IPS-15b (cell line): ENCODE measurements at regions not wholly inside any gene's neighbourhood (a gene's known extent, or its start where the extent isn't known, plus 50 kb on each side); places are given as distances from the start of the nearest gene placed in this dataset.

Experiments used
- H3K27me3 ChIP-seq: one replicate; pipeline ENCODE4 v1.6.1; 2013; ENCODE audit warnings: low read length; ENCODE audit not compliant: control insufficient read depth, insufficient read depth
- H3K36me3 ChIP-seq: one replicate; pipeline ENCODE4 v1.6.1; 2013; ENCODE audit warnings: low read length; ENCODE audit not compliant: control insufficient read depth, insufficient read depth
- H3K4me1 ChIP-seq: one replicate; pipeline ENCODE4 v1.6.1; 2013; ENCODE audit warnings: mild to moderate bottlenecking, low read length; ENCODE audit not compliant: control insufficient read depth, insufficient read depth
- H3K4me3 ChIP-seq: one replicate; pipeline ENCODE4 v1.5.1; 2013; ENCODE audit warnings: low read depth, low read length
- H3K9ac ChIP-seq: one replicate; pipeline ENCODE4 v1.6.1; 2013; ENCODE audit warnings: low read depth, mild to moderate bottlenecking, low read length
- H3K9me3 ChIP-seq: one replicate; pipeline ENCODE4 v1.6.1; 2013; ENCODE audit warnings: mild to moderate bottlenecking, low read length; ENCODE audit not compliant: control insufficient read depth, insufficient read depth

- H3K36me3 ChIP-seq = no peaks in the 10 kb centered on the region
- no peaks in the 10 kb centered on the region for H3K27me3 ChIP-seq
- no peaks in the 10 kb centered on the region for H3K4me1 ChIP-seq
- H3K9me3 ChIP-seq = no peaks in the 10 kb centered on the region
- no peak overlapping the region for H3K9ac ChIP-seq
- no peak overlapping the region for H3K4me3 ChIP-seq
Measured at GRCh38 chr22:46079093-46079860, 71.0 kb upstream of the PPARA start.

GRCh38 chr22:46079861-46080821 is 70.2 kb upstream of the PPARA start:
- Histone ChIP-seq H3K4me1 (no peaks in the 10 kb centered on the region), H3K9ac (no peak overlapping the region), H3K4me3 (no peak overlapping the region), H3K9me3 (no peaks in the 10 kb centered on the region), H3K27me3 (no peaks in the 10 kb centered on the region), H3K36me3 (no peaks in the 10 kb centered on the region)

- Histone ChIP-seq H3K4me1 (no peaks in the 10 kb centered on the region), H3K9me3 (no peaks in the 10 kb centered on the region), H3K4me3 (no peak overlapping the region), H3K9ac (no peak overlapping the region), H3K36me3 (no peaks in the 10 kb centered on the region), H3K27me3 (no peaks in the 10 kb centered on the region)
Measured at GRCh38 chr22:46081036-46081830, 69.1 kb upstream of the PPARA start.

DNA sequence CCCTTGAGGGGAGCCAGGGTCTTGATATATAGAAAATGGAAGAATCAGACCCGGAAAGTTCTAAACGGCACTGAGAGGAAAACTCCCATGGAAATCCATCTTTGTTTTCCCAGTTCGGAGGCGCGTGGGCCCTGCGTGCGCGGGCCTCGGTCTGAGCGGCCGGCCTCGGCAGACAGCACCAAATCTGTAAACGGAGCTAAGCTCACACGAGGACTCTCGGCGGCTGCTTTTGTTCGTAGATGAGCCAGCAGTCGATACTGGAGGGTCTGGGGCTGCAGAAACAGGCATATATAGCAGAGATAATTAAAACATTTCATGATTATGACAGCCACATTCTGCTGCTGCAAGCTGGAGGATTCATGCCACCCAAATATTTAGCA is 68.5 kb upstream of the PPARA start:
- Histone ChIP-seq H3K4me1 (no peaks in the 10 kb centered on the region), H3K36me3 (no peaks in the 10 kb centered on the region), H3K4me3 (no peak overlapping the region), H3K27me3 (no peaks in the 10 kb centered on the region), H3K9me3 (no peaks in the 10 kb centered on the region), H3K9ac (no peak overlapping the region)

DNA sequence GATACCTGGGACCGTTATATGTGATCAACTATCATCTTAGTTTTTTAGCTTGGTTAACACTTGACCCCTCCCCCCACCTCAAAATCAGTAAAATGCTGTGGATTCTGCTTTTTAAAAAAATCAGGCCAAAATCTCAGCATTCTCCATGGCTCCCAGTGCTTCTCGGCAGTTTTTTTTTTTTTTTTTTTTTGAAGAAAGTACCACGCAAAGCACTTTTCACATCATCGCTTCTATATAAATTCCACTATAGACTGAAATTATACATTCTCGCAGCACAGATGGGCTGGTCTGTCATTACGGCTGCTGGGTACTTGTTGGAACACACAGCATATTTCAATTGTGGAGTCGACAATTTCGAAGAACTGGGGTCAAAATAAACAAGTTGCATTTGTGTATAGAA is 67.7 kb upstream of the PPARA start:
- Histone ChIP-seq H3K27me3 (no peaks in the 10 kb centered on the region), H3K4me1 (no peaks in the 10 kb centered on the region), H3K9ac (no peak overlapping the region), H3K4me3 (no peak overlapping the region), H3K9me3 (no peaks in the 10 kb centered on the region), H3K36me3 (no peaks in the 10 kb centered on the region)

DNA sequence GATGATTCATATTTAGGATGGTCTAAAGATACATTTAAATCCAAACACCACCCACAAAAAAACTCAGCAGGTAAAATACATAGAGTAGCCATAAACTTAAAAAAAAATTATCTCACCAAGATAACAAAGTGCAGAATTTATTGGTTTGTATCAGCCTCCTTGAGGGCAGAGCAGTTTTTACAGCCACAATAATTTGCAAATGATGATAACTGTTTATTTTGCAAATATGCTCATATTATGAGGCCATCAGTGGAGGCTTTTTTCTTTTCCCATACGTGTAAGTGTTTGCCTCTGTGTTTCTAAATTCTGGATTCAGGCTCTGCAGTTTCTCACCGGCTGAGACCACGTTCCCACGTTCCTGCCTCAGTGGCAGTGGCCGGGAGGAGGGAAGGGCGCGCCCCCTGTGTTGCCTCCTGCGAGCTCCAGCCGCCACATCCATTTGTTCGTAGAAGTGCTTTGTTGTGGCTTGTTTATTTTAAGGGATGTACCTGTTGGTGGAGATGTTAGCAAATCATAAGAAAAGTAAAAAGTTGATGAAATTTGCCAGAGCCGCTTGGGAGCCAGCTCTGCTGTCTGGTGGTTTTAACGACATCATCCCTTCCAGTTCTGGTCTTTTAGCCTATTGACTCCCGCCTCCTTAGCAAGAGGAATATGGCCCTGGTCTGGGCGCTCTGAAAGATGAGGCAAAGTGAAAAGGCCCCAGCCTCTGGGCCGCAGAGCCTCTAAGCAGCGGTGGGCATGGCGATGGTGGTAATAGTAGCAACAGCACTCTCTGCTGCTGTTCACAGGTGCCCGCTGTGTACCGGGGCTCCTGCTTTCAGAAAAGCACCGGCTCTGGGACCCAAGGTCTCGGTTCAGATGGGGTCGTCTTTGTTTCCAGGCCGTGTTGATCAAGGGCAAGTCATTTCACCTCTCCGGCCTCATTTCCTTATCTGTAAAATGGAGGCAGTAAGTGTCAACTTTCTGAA is 66.7 kb upstream of the PPARA start:
- Histone ChIP-seq H3K4me1 (no peaks in the 10 kb centered on the region), H3K36me3 (no peaks in the 10 kb centered on the region), H3K27me3 (no peaks in the 10 kb centered on the region), H3K9ac (no peak overlapping the region), H3K9me3 (no peaks in the 10 kb centered on the region), H3K4me3 (no peak overlapping the region)

DNA sequence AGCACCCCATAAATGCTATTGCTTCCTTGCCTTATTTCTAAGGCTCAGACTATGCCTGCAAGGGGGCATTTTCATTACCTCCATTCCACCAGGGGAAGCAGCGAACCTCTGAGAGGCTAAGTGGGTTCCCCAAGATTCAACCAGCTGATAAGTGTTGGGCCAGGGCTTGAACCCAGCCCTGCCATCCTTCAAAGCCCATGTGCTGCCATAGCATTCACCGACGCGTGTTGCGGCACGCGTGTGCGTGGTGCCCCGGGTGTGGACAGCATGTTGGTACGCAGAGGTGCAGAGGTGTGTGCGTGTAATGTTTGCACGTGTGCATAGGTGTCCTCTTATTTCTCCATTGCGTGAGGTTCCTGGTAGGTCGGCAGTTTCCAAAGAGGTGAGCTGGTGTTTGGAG is 66.0 kb upstream of the PPARA start:
- no peaks in the 10 kb centered on the region for H3K4me1 ChIP-seq
- H3K4me3 ChIP-seq = no peak overlapping the region
- H3K9ac ChIP-seq = no peak overlapping the region
- H3K27me3 ChIP-seq = no peaks in the 10 kb centered on the region
- H3K9me3 ChIP-seq = no peaks in the 10 kb centered on the region
- H3K36me3 ChIP-seq = no peaks in the 10 kb centered on the region

GRCh38 chr22:46084943-46085827 is 65.1 kb upstream of the PPARA start:
- H3K4me3 ChIP-seq = no peak overlapping the region
- H3K9me3 ChIP-seq = no peaks in the 10 kb centered on the region
- no peak overlapping the region for H3K9ac ChIP-seq
- no peaks in the 10 kb centered on the region for H3K4me1 ChIP-seq
- no peaks in the 10 kb centered on the region for H3K27me3 ChIP-seq
- H3K36me3 ChIP-seq = no peaks in the 10 kb centered on the region

DNA sequence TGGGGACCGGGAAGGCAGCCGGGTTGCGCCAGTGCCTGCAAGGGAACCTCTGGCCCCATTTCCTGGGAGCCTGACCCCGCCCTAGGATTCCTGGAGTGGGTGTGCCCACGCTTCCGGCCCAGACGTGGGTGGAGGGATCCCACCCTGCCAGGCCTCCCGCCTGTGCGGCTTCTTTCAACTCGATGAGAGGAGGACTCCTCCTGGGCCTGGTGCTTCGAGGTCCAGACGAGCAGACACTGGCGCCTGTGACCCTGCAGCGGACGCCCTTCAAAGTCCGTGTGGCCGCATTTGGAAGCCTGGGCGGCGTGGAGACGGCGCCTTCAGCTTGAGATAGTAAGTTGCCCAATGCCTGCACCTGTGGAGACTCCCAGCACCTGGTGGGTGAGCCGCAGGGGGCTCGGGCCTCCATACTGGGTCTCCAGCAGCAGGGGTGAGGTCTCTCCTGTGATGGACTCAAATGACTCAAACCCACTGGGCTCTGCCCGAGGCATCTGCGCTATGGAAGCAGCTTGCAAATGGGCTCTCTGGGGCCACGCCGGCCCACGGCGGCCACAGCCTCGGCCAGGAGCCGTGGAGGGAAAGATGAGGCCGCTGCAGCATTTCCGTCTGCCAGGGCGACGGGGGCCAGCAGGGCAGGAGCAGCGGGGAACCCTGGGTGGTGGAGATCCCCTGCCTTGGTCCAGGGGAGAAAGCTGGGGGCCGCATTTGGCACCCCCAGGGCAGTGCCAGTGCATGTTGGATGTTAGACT is 64.3 kb upstream of the PPARA start:
- H3K9me3 ChIP-seq = no peaks in the 10 kb centered on the region
- H3K9ac ChIP-seq = no peak overlapping the region
- no peaks in the 10 kb centered on the region for H3K36me3 ChIP-seq
- H3K4me1 ChIP-seq = no peaks in the 10 kb centered on the region
- H3K27me3 ChIP-seq = no peaks in the 10 kb centered on the region
- H3K4me3 ChIP-seq = no peak overlapping the region
